AG04450 (cell line): ENCODE measurements at regions not wholly inside any gene's neighbourhood (a gene's known extent, or its start where the extent isn't known, plus 50 kb on each side); places are given as distances from the start of the nearest gene placed in this dataset.
"Not testable (repeated sequence)": the region's sequence is repeated elsewhere in the genome, so short reads cannot be mapped to it uniquely, and the experiment has no call there.

Experiments
- CTCF ChIA-PET: fragments of 300-600, 350-600 bp; formaldehyde crosslinking; extraction: SDS; loops from one replicate; lab custom pipeline; 2022; ENCODE audit warnings: antibody characterized with exemption, inconsistent platforms; lab: Charles Lee
- POLR2A ChIA-PET: fragments of 350-600 bp; formaldehyde crosslinking; extraction: SDS; loops from one replicate; lab custom pipeline; 2021; ENCODE audit warnings: antibody characterized with exemption, inconsistent platforms; lab: Yijun Ruan, JAX
- DNase-seq: peaks from one replicate; pipeline ENCODE4 v3.0.0-alpha.2; 2011; ENCODE audit warnings: low read depth, low spot score
- H3K27ac ChIP-seq: one replicate; pipeline ENCODE4 v1.5.1; 2012; ENCODE audit warnings: low read depth, low read length, control low read depth
- H3K27me3 ChIP-seq: one replicate; pipeline ENCODE4 v1.6.0; 2012; ENCODE audit warnings: low read length; ENCODE audit not compliant: control insufficient read depth, insufficient read depth
- H3K4me3 ChIP-seq: 2 replicates; pipeline ENCODE4 v1.5.1; 2011; ENCODE audit warnings: mild to moderate bottlenecking, low read depth, low read length, control low read depth
- H3K9me3 ChIP-seq: 2 replicates; pipeline ENCODE4 v1.5.1; 2012; ENCODE audit warnings: low read length; ENCODE audit not compliant: control insufficient read depth, insufficient read depth

- CTCF ChIA-PET, DNase-seq: not testable (repeated sequence)
Measured at GRCh38 chr7:150089139-150089538, 215.4 kb downstream of the ATP6V0E2 start.

GRCh38 chr7:150090776-150091175 is 217.0 kb downstream of the ATP6V0E2 start:
- H3K9me3 ChIP-seq, H3K4me3 ChIP-seq, H3K27ac ChIP-seq, H3K27me3 ChIP-seq, CTCF ChIA-PET, POLR2A ChIA-PET, DNase-seq: not testable (repeated sequence)

More at GRCh38 chr7:150089139-150089538, 215.4 kb downstream of the ATP6V0E2 start:
- POLR2A ChIA-PET, H3K27me3 ChIP-seq, H3K4me3 ChIP-seq, H3K27ac ChIP-seq, H3K9me3 ChIP-seq: not testable (repeated sequence)

- H3K27ac ChIP-seq, POLR2A ChIA-PET, H3K4me3 ChIP-seq, CTCF ChIA-PET, H3K9me3 ChIP-seq, DNase-seq, H3K27me3 ChIP-seq: not testable (repeated sequence)
Measured at GRCh38 chr7:150093897-150094296, 220.1 kb downstream of the ATP6V0E2 start.

GRCh38 chr7:150096213-150096994 is 222.6 kb downstream of the ATP6V0E2 start:
- H3K9me3 ChIP-seq, H3K27me3 ChIP-seq, DNase-seq, CTCF ChIA-PET, H3K27ac ChIP-seq, POLR2A ChIA-PET, H3K4me3 ChIP-seq: not testable (repeated sequence)

- POLR2A ChIA-PET, H3K4me3 ChIP-seq, H3K9me3 ChIP-seq, CTCF ChIA-PET, H3K27ac ChIP-seq, DNase-seq, H3K27me3 ChIP-seq: not testable (repeated sequence)
Measured at GRCh38 chr7:150098592-150098991, 224.6 kb upstream of the LRRC61 start.

- DNase-seq, H3K27me3 ChIP-seq, POLR2A ChIA-PET, CTCF ChIA-PET, H3K9me3 ChIP-seq, H3K4me3 ChIP-seq, H3K27ac ChIP-seq: not testable (repeated sequence)
Measured at GRCh38 chr7:150101282-150101681, 221.9 kb upstream of the LRRC61 start.

- H3K27ac ChIP-seq, H3K9me3 ChIP-seq, H3K27me3 ChIP-seq, CTCF ChIA-PET, H3K4me3 ChIP-seq, POLR2A ChIA-PET, DNase-seq: not testable (repeated sequence)
Measured at GRCh38 chr7:150107283-150107682, 215.9 kb upstream of the LRRC61 start.

GRCh38 chr7:150110375-150110820 is 212.8 kb upstream of the LRRC61 start:
- H3K4me3 ChIP-seq, CTCF ChIA-PET, H3K27me3 ChIP-seq, H3K27ac ChIP-seq, POLR2A ChIA-PET, H3K9me3 ChIP-seq, DNase-seq: not testable (repeated sequence)

GRCh38 chr7:150110882-150111281 is 212.3 kb upstream of the LRRC61 start:
- H3K9me3 ChIP-seq, POLR2A ChIA-PET, DNase-seq, H3K4me3 ChIP-seq, CTCF ChIA-PET, H3K27ac ChIP-seq, H3K27me3 ChIP-seq: not testable (repeated sequence)

- CTCF ChIA-PET, DNase-seq, H3K27ac ChIP-seq, H3K9me3 ChIP-seq, H3K4me3 ChIP-seq, POLR2A ChIA-PET, H3K27me3 ChIP-seq: not testable (repeated sequence)
Measured at GRCh38 chr7:150111373-150112139, 211.6 kb upstream of the LRRC61 start.

GRCh38 chr7:150113301-150113700 is 209.9 kb upstream of the LRRC61 start:
- H3K27me3 ChIP-seq, POLR2A ChIA-PET, H3K27ac ChIP-seq, DNase-seq, CTCF ChIA-PET, H3K9me3 ChIP-seq, H3K4me3 ChIP-seq: not testable (repeated sequence)

GRCh38 chr7:150114591-150114990 is 208.6 kb upstream of the LRRC61 start:
- not testable (repeated sequence) for H3K4me3 ChIP-seq

More at GRCh38 chr7:150114591-150114990, 208.6 kb upstream of the LRRC61 start:
- CTCF ChIA-PET, DNase-seq, H3K27me3 ChIP-seq, POLR2A ChIA-PET, H3K27ac ChIP-seq, H3K9me3 ChIP-seq: not testable (repeated sequence)
